NCI-H82 treated with DMSO at 0.1 percent for 48 hours (cell line): ENCODE measurements at regions not wholly inside any gene's neighbourhood (a gene's known extent, or its start where the extent isn't known, plus 50 kb on each side); places are given as distances from the start of the nearest gene placed in this dataset.

Source experiments
- DNase-seq: peaks from one replicate; lab custom pipeline; 2025; ENCODE audit not compliant: unreplicated experiment; lab: John Stamatoyannopoulos, UW

DNA sequence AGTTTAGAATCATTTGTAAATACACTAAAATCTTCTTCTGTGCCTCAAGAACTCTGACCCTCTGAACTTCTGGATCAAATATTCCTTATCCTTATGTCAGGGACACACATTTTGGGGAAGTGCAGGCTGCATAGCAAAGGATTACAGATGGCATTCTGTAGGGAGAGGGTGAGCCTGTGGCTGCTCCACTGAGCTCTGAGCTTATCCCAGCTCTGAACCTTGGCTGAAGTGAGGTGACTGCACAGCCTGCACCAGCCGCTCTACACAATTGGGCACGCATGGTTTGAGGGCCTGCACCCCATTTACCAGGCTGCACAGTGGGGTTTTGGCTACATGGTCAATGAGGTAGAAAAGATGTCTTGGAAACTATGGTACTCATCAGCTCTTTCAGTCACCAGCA is 251.6 kb downstream of the GALR1 start:
- no peak for DNase-seq

- DNase-seq: no peak
Measured at GRCh38 chr18:77505499-77505898, 255.9 kb downstream of the GALR1 start.

- no peak for DNase-seq
Measured at GRCh38 chr18:77512152-77512551, 262.5 kb downstream of the GALR1 start.

DNA sequence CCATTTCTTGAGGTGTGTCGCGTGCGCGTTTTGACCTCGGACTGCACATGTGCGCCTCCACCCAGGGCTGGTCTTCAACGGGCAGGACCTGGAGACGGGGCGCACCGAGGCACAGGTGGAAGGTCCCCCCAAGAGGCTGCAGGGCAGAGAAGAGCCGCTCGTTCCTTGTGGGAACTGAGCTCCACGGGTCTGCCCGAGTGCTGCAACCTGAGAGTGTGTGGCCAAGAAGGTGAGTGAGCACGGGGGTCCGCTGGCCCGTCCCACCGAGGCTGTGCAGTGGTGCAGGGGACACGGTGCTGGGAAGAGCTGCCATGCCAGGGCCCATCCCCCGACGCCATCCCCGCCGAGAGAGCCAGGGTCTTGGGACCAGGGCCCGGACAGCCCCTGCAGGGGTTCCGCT is 268.3 kb downstream of the GALR1 start:
- no peak for DNase-seq

DNA sequence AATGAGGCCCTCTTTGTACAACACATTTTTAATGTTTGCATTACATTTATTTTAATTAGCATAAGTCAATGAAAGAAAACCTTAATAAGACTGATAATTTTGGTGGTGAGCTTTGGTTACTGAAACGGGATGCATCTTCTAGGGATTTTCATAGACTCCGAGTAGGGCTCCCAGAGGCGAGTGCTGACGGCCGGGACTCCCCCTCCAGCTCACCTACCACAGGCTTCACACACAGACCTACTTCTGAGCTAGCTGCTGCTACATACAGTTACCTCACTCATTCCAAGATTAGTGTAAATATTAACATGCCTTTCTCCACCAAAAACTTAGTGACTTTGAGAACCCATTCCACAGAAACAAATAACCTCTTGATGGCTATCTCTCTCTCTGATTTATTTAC is 271.1 kb downstream of the GALR1 start:
- DNase-seq: no peak

DNA sequence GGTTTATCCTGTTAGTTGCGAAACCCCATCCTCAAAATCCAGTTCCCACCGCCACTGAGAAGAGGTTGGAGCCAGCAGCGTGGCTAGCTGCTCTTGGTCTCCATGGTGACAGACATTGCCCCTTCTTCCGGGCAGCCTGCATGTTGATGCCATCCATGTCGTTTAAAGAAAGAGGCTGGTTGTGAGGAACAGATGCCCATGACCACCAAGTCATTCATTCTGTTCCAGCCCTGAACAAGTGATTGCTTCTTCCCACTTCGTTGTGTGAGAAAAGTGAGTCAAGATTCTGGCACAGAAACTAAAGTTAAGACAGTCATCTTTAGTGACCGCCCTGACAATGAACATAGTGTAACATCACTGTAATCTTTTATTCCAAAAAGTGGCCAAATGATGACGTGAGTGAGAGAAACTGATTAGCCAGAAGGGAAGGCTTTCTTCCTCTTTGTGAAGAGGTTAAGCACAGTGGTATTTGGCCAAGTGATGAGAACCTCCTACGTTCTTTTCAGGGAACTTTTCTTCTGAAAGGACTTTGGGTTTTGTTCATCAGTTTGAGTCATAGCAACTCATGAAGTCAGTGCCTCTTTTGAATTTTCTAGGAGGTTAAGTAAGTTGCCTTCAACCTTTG is 272.5 kb downstream of the GALR1 start:
- DNase-seq: no peak

- DNase-seq: no peak
Measured at GRCh38 chr18:77524909-77525308, 275.3 kb downstream of the GALR1 start.

GRCh38 chr18:77526962-77527361 is 277.3 kb downstream of the GALR1 start:
- no peak for DNase-seq

DNA sequence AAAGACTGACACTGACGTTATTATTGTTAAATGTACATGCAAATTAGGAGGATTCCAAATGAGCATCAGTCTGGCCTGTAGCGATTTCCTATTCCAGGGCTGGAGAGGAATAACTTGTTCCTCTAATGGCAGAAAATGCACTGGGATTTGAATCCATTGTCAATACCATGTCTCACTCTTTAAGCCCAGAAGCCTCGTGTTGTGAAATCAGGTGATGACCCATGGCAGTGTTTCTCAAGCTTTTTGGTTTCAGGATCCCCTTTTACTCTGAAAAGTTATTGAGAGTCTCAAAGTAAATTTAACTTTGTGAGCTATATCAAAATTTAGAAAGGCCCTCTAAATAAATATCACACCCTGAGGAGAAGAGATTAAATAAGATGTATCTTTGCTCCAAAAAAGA is 279.2 kb downstream of the GALR1 start:
- DNase-seq: no peak

DNA sequence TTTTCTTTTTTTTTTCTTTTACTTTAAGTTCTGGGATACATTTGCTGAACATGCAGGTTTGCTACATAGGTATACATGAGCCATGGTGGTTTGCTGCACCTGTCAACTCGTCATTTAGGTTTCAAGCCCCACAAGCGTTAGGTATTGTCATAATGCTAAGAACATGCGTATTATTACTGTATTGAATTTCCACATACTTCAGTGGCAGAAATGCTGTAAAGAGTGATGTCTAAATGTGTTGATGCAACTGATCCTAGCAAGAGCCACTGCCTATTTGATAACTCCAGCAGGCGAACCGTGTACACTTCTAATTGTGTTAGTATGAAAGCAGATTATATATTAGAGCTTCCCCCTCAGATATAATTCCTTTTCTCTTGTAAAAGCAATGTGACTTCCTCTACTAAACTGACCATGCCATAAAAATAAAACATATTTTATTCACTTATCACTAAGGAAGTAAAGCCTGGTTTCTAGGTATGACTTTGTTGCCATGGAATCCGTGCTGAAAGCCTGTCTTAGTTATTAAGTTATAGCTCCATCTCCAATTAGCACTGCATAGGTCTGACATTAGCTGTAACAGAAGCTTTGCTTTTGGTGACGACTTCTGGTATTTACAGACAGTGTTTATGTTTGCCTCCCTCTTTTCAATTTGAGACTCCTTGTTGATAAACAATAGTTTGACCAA is 280.0 kb downstream of the GALR1 start:
- no peak for DNase-seq

GRCh38 chr18:77530732-77531131 is 281.1 kb downstream of the GALR1 start:
- DNase-seq: no peak

DNA sequence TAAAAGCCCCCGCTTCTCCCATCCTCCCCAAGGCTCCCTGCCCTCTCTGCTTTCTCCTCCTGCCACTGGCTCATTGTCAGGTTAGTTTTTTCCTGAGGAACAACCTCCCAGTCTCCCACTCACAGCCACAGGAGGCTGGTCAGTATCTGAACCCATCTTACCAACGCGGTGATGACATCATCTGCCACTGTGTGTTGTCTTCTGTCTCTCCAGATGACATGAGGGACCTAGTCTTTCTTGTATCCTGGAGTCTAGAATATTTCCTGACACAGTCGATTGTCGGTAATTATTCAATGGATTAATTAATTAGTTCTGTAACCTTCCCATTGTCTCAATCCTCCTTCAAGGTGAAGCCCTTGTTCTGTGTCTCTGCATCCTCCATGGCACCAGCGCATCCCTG is 290.2 kb downstream of the GALR1 start:
- DNase-seq: no peak

- DNase-seq: no peak
Measured at GRCh38 chr18:77544792-77545191, 295.1 kb downstream of the GALR1 start.

DNA sequence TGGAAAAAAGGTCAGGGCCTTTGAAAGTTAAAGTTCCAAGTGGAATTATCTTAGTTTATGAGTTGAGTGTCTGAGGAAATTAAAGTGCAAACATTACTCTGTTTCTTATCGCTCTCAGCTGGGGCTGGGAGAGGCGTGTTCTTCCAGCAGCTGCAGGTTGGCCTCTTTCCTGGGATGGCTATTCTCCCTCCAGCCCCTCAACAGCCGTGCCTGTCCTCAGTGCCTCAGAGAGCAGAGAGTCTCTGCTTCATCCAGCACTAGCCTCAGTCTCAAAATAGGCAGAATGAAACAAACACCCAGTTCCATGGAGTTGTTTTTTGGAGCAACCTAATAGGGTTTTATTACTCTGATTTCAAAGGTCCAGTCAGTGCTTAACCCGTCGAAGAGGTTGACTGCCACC is 298.1 kb downstream of the GALR1 start:
- no peak for DNase-seq

GRCh38 chr18:77548790-77549420 is 299.3 kb downstream of the GALR1 start:
- DNase-seq: no peak

DNA sequence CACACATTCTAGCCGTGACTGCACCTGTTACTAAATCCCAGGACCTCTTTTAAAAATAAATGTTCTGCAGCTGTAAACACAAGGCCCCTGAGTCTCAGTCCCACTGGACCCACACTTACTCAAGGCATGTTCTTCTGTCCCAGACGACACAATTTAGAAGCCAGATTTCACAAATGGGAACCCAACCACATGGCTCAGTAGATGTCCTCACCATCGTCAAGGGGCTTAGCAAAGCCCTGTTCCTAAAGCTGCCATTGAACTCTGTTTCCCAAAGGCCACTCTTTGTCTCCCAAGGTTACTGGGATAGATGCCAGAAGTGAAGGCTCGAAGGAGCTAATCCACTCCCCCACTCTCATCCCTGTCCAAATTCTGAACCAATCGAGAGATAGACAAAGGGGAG is 301.0 kb downstream of the GALR1 start:
- DNase-seq: no peak

GRCh38 chr18:77551055-77551454 is 301.4 kb downstream of the GALR1 start:
- DNase-seq: no peak

DNA sequence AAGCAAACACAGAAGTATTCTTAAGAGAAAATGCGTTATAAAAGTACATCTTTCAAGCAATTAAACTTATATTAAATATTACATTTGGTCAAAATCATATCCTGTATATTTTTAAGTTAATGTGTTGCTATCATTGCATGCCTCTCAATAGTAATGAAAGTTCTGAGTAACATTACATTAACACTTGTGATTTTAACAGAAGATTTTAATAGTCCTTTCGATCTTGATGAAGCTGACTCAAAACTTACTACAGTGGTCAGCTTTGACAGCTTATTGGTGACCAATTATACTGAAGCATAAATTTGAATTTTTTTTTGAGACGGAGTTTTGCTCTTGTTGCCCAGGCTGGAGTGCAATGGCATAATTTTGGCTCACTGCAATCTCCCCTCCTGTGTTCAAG is 303.3 kb downstream of the GALR1 start:
- DNase-seq: no peak

DNA sequence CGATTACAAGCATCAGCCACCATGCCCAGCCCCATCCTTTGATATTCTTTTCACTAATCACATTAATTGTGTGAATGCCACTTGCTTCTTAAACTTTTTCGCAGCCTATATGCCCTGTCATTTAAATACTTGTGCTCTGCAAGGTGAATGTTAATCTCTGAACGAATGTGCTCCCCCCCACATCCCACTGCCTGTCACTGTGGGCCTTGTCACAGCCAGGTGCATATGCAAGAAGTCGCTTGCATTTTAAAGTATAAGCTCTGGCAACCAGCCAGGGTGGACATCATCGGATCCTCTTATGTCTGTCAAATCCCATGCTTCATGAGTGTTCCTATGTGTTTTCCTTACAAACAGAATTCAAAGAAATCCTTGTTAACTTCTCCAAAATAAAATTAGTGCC is 304.4 kb downstream of the GALR1 start:
- no peak for DNase-seq

GRCh38 chr18:77557046-77557587 is 307.5 kb downstream of the GALR1 start:
- DNase-seq: no peak

DNA sequence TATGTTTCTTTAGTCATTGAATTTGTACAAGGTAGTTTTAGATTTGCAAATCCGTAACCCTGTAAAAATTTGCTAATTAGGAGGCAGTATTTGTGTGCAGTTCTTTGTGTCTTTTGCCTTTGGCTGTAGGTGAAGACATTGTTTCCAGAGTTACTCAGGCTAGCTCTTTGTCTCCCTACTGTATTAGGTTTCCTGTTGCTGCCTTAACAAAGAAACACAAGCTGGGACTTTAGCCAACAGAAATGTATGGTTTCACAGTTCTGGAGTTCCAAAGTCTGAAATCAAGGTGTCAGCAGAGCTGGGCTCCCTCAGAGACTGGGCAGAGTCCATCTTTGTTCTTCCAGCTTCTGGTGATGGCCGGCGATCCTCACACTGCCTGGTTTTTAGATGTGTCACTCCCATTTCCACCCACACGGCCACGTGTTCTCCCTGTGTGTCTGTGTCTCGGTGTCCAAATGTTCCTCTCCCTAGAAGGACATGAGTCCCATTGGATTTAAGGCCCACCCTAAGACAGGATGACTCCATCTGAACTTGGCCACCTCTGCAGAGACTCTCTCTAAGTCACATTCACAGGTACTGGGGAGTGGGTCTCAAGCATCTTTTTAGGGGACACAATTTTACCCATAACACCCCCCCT is 309.7 kb downstream of the GALR1 start:
- DNase-seq: no peak
